GM12878 (cell line): ENCODE measurements at regions not wholly inside any gene's neighbourhood (a gene's known extent, or its start where the extent isn't known, plus 50 kb on each side); places are given as distances from the start of the nearest gene placed in this dataset.

Experiments
- ATF2 ChIP-seq: IDR thresholded peaks from 2 replicates; pipeline ENCODE4 v1.6.1; 2012; ENCODE audit warnings: low read length, inconsistent platforms
- CTCF ChIP-seq, 3 experiments: IDR thresholded peaks in 2 of 3; conservative IDR thresholded peaks in 1 of 3; 2 replicates each; pipeline ENCODE4 v1.5.1; 2011; ENCODE audit warnings: low read depth in 3 of 3, low read length in 3 of 3, mild to moderate bottlenecking in 3 of 3, control low read depth in 2 of 3, moderate library complexity in 2 of 3, inconsistent platforms in 1 of 3, mixed read lengths in 1 of 3; ENCODE audit not compliant: control insufficient read depth in 2 of 3, insufficient read depth in 1 of 3; ENCODE audit errors: extremely low read depth in 1 of 3
- EP300 ChIP-seq, 2 experiments: fragments of 150-350 bp in 1 of 2; IDR thresholded peaks; 2 replicates each; pipeline ENCODE4 v1.6.1; 2011 to 2012; ENCODE audit warnings: low read depth in 2 of 2, low read length in 2 of 2, borderline replicate concordance in 1 of 2, improper control_type of control experiment in 1 of 2, inconsistent platforms in 1 of 2; ENCODE audit not compliant: control insufficient read depth in 1 of 2
- ETV6 ChIP-seq, 2 experiments: fragments of 450-650 bp in 1 of 2; IDR thresholded peaks in 1 of 2; conservative IDR thresholded peaks in 1 of 2; 2 replicates each; pipeline ENCODE4 v1.6.1; 2014; ENCODE audit warnings: antibody characterized with exemption in 1 of 2, borderline replicate concordance in 1 of 2, low read depth in 1 of 2, mild to moderate bottlenecking in 1 of 2, moderate library complexity in 1 of 2
- MXI1 ChIP-seq: fragments of 150-350 bp; IDR thresholded peaks from 2 replicates; pipeline ENCODE4 v1.6.1; 2011; ENCODE audit warnings: low read depth, mild to moderate bottlenecking, inconsistent platforms, low read length, improper control_type of control experiment
- NRF1 ChIP-seq: conservative IDR thresholded peaks from 2 replicates; pipeline ENCODE4 v1.6.1; 2011; ENCODE audit warnings: mild to moderate bottlenecking, low read depth, low read length, improper control_type of control experiment
- POLR2A ChIP-seq: IDR thresholded peaks from 2 replicates; pipeline ENCODE4 v1.6.1; 2011; ENCODE audit warnings: low read depth, mild to moderate bottlenecking, low read length
- POLR2AphosphoS5 ChIP-seq: IDR thresholded peaks from 2 replicates; pipeline ENCODE4 v1.6.1; 2011; ENCODE audit warnings: mild to moderate bottlenecking, low read length, inconsistent platforms
- RAD21 ChIP-seq: IDR thresholded peaks from 2 replicates; pipeline ENCODE4 v1.6.1; 2011; ENCODE audit warnings: mild to moderate bottlenecking, low read depth, low read length, moderate library complexity; ENCODE audit not compliant: insufficient read depth
- RAD51 ChIP-seq: fragments of 450-650 bp; IDR thresholded peaks from 2 replicates; pipeline ENCODE4 v1.6.1; 2016; ENCODE audit warnings: moderate library complexity, mild to moderate bottlenecking, inconsistent platforms
- RB1 ChIP-seq: fragments of 450-650 bp; formaldehyde crosslinking; IDR thresholded peaks from 2 replicates; pipeline ENCODE4 v1.6.1; 2017; ENCODE audit warnings: mild to moderate bottlenecking, borderline replicate concordance
- RCOR1 ChIP-seq: conservative IDR thresholded peaks from 2 replicates; pipeline ENCODE4 v1.6.1; 2012; ENCODE audit warnings: low read depth, low read length, improper control_type of control experiment
- TF ChIP-seq, protein P1 (sequence below): fragments of 450-650 bp; IDR thresholded peaks from 2 replicates; pipeline ENCODE4 v1.6.1; 2018; ENCODE audit warnings: mild to moderate bottlenecking, low read depth, moderate library complexity; ENCODE audit not compliant: partially characterized antibody

DNA sequence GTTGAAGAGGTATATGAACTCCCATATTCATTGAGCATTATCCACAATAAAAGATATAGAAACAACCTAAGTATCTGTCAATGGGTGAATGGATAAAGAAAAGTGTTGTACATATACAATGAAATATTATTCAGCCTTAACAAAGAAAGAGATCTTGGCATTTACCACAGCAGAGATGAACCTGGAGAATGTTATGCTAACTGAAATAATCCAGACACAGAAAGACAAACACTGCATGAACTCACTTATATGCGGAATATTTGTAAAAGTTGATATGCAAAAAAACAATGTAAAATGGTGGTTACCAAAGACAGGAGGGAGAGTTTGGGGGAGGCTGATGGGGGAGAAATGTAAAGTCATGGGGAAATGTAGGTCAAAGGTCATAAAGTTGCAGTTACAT lies 278.7 kb downstream of the ZNF608 start:
- TF ChIP-seq ETV6 (conservative IDR thresholded peaks at IDR 0.05 in 1 of 2, IDR thresholded peaks at IDR 0.05 in 1 of 2; ENCODE audit: borderline replicate concordance in 1 of 2, low read depth in 1 of 2) = no peak
- no peak for TF ChIP-seq RB1
- no peak for TF ChIP-seq ATF2
- no peak for TF ChIP-seq CTCF (IDR thresholded peaks at IDR 0.05 in 2 of 3, conservative IDR thresholded peaks at IDR 0.05 in 1 of 3; ENCODE audit: control insufficient read depth in 2 of 3, extremely low read depth in 1 of 3, insufficient read depth in 1 of 3, low read depth in 3 of 3, low read length in 3 of 3)
- TF ChIP-seq NRF1 = no peak
- TF ChIP-seq RAD51 = no peak
- no peak for TF ChIP-seq MXI1
- no peak for TF ChIP-seq RCOR1
- TF ChIP-seq POLR2A = no peak
- TF ChIP-seq, protein P1, sequence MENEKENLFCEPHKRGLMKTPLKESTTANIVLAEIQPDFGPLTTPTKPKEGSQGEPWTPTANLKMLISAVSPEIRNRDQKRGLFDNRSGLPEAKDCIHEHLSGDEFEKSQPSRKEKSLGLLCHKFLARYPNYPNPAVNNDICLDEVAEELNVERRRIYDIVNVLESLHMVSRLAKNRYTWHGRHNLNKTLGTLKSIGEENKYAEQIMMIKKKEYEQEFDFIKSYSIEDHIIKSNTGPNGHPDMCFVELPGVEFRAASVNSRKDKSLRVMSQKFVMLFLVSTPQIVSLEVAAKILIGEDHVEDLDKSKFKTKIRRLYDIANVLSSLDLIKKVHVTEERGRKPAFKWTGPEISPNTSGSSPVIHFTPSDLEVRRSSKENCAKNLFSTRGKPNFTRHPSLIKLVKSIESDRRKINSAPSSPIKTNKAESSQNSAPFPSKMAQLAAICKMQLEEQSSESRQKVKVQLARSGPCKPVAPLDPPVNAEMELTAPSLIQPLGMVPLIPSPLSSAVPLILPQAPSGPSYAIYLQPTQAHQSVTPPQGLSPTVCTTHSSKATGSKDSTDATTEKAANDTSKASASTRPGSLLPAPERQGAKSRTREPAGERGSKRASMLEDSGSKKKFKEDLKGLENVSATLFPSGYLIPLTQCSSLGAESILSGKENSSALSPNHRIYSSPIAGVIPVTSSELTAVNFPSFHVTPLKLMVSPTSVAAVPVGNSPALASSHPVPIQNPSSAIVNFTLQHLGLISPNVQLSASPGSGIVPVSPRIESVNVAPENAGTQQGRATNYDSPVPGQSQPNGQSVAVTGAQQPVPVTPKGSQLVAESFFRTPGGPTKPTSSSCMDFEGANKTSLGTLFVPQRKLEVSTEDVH = no peak
- TF ChIP-seq EP300 (IDR thresholded peaks at IDR 0.05; ENCODE audit: borderline replicate concordance in 1 of 2, control insufficient read depth in 1 of 2, low read depth in 2 of 2, low read length in 2 of 2) = no peak
- TF ChIP-seq RAD21 = no peak
- no peak for TF ChIP-seq POLR2AphosphoS5
